ENCODE measurements at regions not wholly inside any gene's neighbourhood (a gene's known extent, or its start where the extent isn't known, plus 50 kb on each side); places are given as distances from the start of the nearest gene placed in this dataset.

- Mint-ChIP-seq H3K4me3 (no peak overlapping the region), H3K36me3 (ENCODE audit: insufficient read depth in 2 of 2) (peaks cover 0 to 3% of the 10 kb centered on the region in 2 donors), H3K4me1 (ENCODE audit: low read depth) (no peaks in the 10 kb centered on the region), H3K27ac (no peak overlapping the region), H3K9me3 (no peaks in the 10 kb centered on the region), H3K27me3 (ENCODE audit: low read depth) (peaks cover 9% of the 10 kb centered on the region)
- ATAC-seq (replicated peaks in 1 of 2): no peak
- no peak for DNase-seq
Measured at GRCh38 chr6:153183925-153184324, 52.8 kb upstream of the RGS17 start.

Data from activated T-cell treated with anti-CD3 and anti-CD28 coated beads, Interleukin-2, amount 50 U/mL, for 72 hours (primary cell).